GM12878 (cell line): ENCODE measurements at regions not wholly inside any gene's neighbourhood (a gene's known extent, or its start where the extent isn't known, plus 50 kb on each side); places are given as distances from the start of the nearest gene placed in this dataset.

ENCODE experiments used
- ATAC-seq: fragments of 200-7000 bp; cut with Tn5 transposase; 3 replicates; pipeline ENCODE4 v1.9.1; 2020; ENCODE audit warnings: mild to moderate bottlenecking, moderate library complexity
- BruUV-seq: library from RNA; stranded (reverse); fragments of 400-500 nt; replicated peaks from 2 replicates; lab custom pipeline; 2021; lab: Mats Ljungman, UMichigan
- CTCF ChIA-PET: fragments of 300-600 bp; sonication (Branson Sonifier 250); formaldehyde crosslinking; extraction: SDS; loops from one replicate; lab custom pipeline; 2021; ENCODE audit warnings: inconsistent platforms; lab: Yijun Ruan, JAX
- POLR2A ChIA-PET: fragments of 350-600 bp; formaldehyde crosslinking; extraction: SDS; loops from one replicate; lab custom pipeline; 2021; ENCODE audit warnings: inconsistent platforms; lab: Charles Lee
- RAD21 ChIA-PET: fragments of 300-600 bp; sonication (Branson Sonifier 250); formaldehyde crosslinking; loops from one replicate; lab custom pipeline; 2023; ENCODE audit warnings: antibody characterized with exemption; ENCODE audit not compliant: unreplicated experiment; lab: Charles Lee
- SMC1A ChIA-PET: fragments of 300-600 bp; sonication (Branson Sonifier 250); formaldehyde crosslinking; loops from one replicate; lab custom pipeline; 2023; ENCODE audit not compliant: unreplicated experiment, uncharacterized antibody; lab: Charles Lee
- DNase-seq: peaks from one replicate; pipeline ENCODE4 v3.0.0-alpha.2; 2011; ENCODE audit warnings: low read depth, low spot score
- FAIRE-seq: peaks from 3 replicates; lab custom pipeline; 2011; peaks lifted over from hg19 to GRCh38; lab: Jason Lieb, UNC
- H2AFZ ChIP-seq: 2 replicates; pipeline ENCODE4 v1.6.0; 2011; ENCODE audit warnings: low read depth, low read length, control low read depth; ENCODE audit not compliant: control insufficient read depth
- H3K27ac ChIP-seq: 2 replicates; pipeline ENCODE4 v1.5.1; 2011; ENCODE audit warnings: control low read depth; ENCODE audit not compliant: control insufficient read depth, insufficient read depth
- H3K27me3 ChIP-seq, 2 experiments: replicated peaks in 1 of 2; 2 replicates each; pipeline versions ENCODE4 v1.6.0 to v1.6.1; 2011; ENCODE audit warnings: low read length in 1 of 2; ENCODE audit not compliant: control insufficient read depth in 2 of 2, insufficient read depth in 2 of 2
- H3K36me3 ChIP-seq, 2 experiments: 2 replicates each; pipeline ENCODE4 v1.5.1; 2011; ENCODE audit warnings: low read length in 1 of 2; ENCODE audit not compliant: control insufficient read depth in 2 of 2, insufficient read depth in 2 of 2
- H3K4me1 ChIP-seq: 2 replicates; pipeline ENCODE4 v1.6.1; 2011; ENCODE audit warnings: mild to moderate bottlenecking, low read length, moderate library complexity, mixed read lengths; ENCODE audit not compliant: control insufficient read depth, insufficient read depth
- H3K4me2 ChIP-seq: 2 replicates; pipeline ENCODE4 v1.6.0; 2011; ENCODE audit warnings: control low read depth; ENCODE audit not compliant: control insufficient read depth, insufficient read depth
- H3K4me3 ChIP-seq: fragments of 200-600 bp; sonication (generic); 2 replicates; pipeline ENCODE4 v1.5.1; 2016
- H3K79me2 ChIP-seq: 2 replicates; pipeline ENCODE4 v1.6.0; 2011; ENCODE audit warnings: low read length; ENCODE audit not compliant: control insufficient read depth, insufficient read depth
- H3K9ac ChIP-seq: 2 replicates; pipeline ENCODE4 v1.8.0; 2011; ENCODE audit warnings: low read length, control low read depth, mixed read lengths; ENCODE audit not compliant: control insufficient read depth, insufficient read depth
- H3K9me3 ChIP-seq: replicated peaks from 3 replicates; pipeline ENCODE4 v1.5.1; 2011; ENCODE audit warnings: mild to moderate bottlenecking, low read length; ENCODE audit not compliant: control insufficient read depth, insufficient read depth
- H4K20me1 ChIP-seq: 2 replicates; pipeline ENCODE4 v1.6.0; 2011; ENCODE audit not compliant: control insufficient read depth, insufficient read depth
- ASH2L ChIP-seq: fragments of 300-600, 200-600 bp; sonication (generic); IDR thresholded peaks from 2 replicates; pipeline ENCODE4 v1.6.1; 2017; ENCODE audit warnings: low read depth, mild to moderate bottlenecking, borderline replicate concordance
- CEBPB ChIP-seq, 2 experiments: fragments of 150-350 bp in 1 of 2; IDR thresholded peaks; 2 replicates each; pipeline ENCODE4 v1.6.1; 2012 to 2014; ENCODE audit warnings: low read depth in 2 of 2, low read length in 2 of 2, borderline replicate concordance in 1 of 2, inconsistent platforms in 1 of 2
- MEF2B ChIP-seq: fragments of 450-650 bp; IDR thresholded peaks from 2 replicates; pipeline ENCODE4 v1.6.1; 2018; ENCODE audit warnings: mild to moderate bottlenecking, moderate library complexity; ENCODE audit not compliant: partially characterized antibody, poor library complexity, severe bottlenecking
- PAX8 ChIP-seq: fragments of 450-650 bp; IDR thresholded peaks from 2 replicates; pipeline ENCODE4 v1.6.1; 2017; ENCODE audit warnings: mild to moderate bottlenecking, moderate library complexity
- PKNOX1 ChIP-seq: fragments of 450-650 bp; IDR thresholded peaks from 2 replicates; pipeline ENCODE4 v1.6.1; 2016; ENCODE audit warnings: mild to moderate bottlenecking
- SIN3A ChIP-seq: IDR thresholded peaks from 2 replicates; pipeline ENCODE4 v1.6.1; 2012; ENCODE audit warnings: low read depth, low read length, improper control_type of control experiment
- SKIL ChIP-seq: fragments of 450-650 bp; IDR thresholded peaks from 2 replicates; pipeline ENCODE4 v1.6.1; 2017; ENCODE audit warnings: mild to moderate bottlenecking, low read depth, inconsistent platforms; ENCODE audit not compliant: poor library complexity, severe bottlenecking
- WGBS: methylation state at CpG from one replicate; pipeline ENCODE4 v1.1.6; 2016; ENCODE audit warnings: low lambda C conversion rate; ENCODE audit not compliant: insufficient replicate concordance, insufficient coverage; ENCODE audit errors: missing lambda C conversion rate; 5-methylcytosine and 5-hydroxymethylcytosine counted together
- in situ Hi-C: fragments of 300-500 bp; cut with MboI; formaldehyde crosslinking; loops from 9 replicates; pipeline ENCODE4 v1.14.3; 2018; ENCODE audit warnings: mixed read lengths
- intact Hi-C: fragments of 100-400 bp; cut with micrococcal nuclease; formaldehyde crosslinking; loops from one replicate; pipeline ENCODE4 v1.14.2; 2022; ENCODE audit not compliant: unreplicated experiment
- TF ChIP-seq, protein P1 (sequence below): fragments of 450-650 bp; IDR thresholded peaks from 2 replicates; pipeline ENCODE4 v1.6.1; 2018; ENCODE audit warnings: mild to moderate bottlenecking, low read depth, moderate library complexity; ENCODE audit not compliant: partially characterized antibody

DNA sequence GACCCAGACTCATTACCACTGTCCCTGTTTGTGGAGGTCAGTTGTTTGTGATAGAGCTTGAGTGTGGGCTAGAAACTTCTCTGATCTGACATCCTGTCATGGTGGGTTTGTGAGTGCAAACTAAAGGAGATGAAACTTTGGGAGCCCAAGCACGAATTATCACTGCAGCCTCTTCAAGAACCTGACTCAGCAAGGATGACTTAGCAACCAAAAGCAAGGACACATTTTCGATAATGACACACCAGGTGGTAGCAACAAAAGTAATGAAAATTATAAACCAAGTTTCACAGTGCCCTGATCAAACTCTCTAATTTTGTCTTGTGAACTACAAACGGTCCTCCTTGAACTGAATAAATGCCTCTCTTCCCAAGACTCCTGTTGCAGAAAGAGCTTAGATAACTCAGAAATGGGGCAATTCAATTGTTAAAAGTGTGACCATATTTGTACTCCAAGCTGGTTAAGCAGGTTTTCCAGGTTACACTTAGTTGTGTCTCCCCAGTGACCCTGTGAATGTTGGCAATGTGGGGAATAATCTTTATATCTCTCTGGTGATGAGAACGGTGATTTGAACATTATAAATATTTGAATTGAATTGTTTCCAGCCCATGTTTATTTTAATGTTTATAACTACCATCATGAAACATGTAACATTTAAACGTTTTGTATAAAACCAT lies 52.6 kb upstream of the ATP8A1 start:
- no peaks in the 10 kb centered on the region for H3K9me3 ChIP-seq
- ATAC-seq (no peak), FAIRE-seq (no peak), DNase-seq (no peak)
- ChIA-PET SMC1A (interaction anchor here (0.9 to 1.4 kb wide), 4 partner anchors 8 to 141 kb away, joined by 3 to 4 read pairs (median 3); partner anchors contain the start of gene ATP8A1), RAD21 (interaction anchor here (0.5 kb wide), 1 partner anchor 84 kb away, joined by 3 read pairs; no protein-coding TSS in a partner anchor), CTCF (interaction anchor here (0.7 kb wide), 1 partner anchor 141 kb away, joined by 3 read pairs; no protein-coding TSS in a partner anchor), POLR2A (no interaction called here)
- H3K9ac ChIP-seq, result no peak overlapping the region
- H3K79me2 ChIP-seq, result no peaks in the 10 kb centered on the region
- no peak overlapping the region for H3K4me2 ChIP-seq
- intact Hi-C loops, result no loop called here
- no peak overlapping the region for H2AFZ ChIP-seq
- no peak overlapping the region for H3K4me3 ChIP-seq
- no peaks in the 10 kb centered on the region for H4K20me1 ChIP-seq
- BruUV-seq, result no TSS peak
- H3K27ac ChIP-seq, result no peak overlapping the region
- 13% methylated on average over 5 of the region's 5 CpGs for WGBS
- H3K4me1 ChIP-seq, result no peaks in the 10 kb centered on the region
- no peaks in the 10 kb centered on the region for H3K27me3 ChIP-seq
- no peaks in the 10 kb centered on the region for H3K36me3 ChIP-seq
- TF ChIP-seq MEF2B, result no peak
- TF ChIP-seq CEBPB (IDR thresholded peaks at IDR 0.05; ENCODE audit: borderline replicate concordance in 1 of 2, low read depth in 2 of 2, low read length in 2 of 2), result no peak
- TF ChIP-seq ASH2L, result no peak
- TF ChIP-seq, all 136 proteins: peak for 0
- in situ Hi-C loops, result no loop called here

DNA sequence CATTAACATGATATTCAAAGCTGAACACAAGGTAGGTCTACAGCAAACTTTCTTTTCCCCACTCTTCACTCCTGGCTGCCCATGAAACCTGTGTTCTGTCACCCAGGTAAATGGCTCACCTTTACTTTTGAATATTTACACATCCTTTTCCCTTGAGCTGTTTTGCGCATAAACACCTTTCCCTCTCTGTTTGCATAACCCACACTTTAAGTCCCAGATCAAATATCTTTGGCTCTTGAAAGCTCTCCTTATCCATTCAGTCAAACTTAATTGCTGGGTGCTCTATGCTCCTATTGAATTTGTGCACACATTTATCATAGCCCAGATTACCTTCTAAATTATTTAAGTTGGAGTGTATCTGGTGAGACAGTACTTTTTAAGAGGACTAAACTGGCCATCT lies 51.7 kb upstream of the ATP8A1 start:
- ChIA-PET POLR2A (no interaction called here), SMC1A (interaction anchor here (1.3 kb wide), 1 partner anchor 18 kb away, joined by 4 read pairs; no protein-coding TSS in a partner anchor), RAD21 (interaction anchor here (0.8 kb wide), 1 partner anchor 12 kb away, joined by 3 read pairs; no protein-coding TSS in a partner anchor), CTCF (no interaction called here)
- no peak overlapping the region for H3K4me2 ChIP-seq
- 100% methylated on average over 1 of the region's 1 CpG for WGBS
- intact Hi-C loops (no loop called here), in situ Hi-C loops (no loop called here)
- no peak overlapping the region for H3K4me3 ChIP-seq
- DNase-seq (no peak), ATAC-seq (no peak), FAIRE-seq (no peak)
- no peaks in the 10 kb centered on the region for H4K20me1 ChIP-seq
- H3K9ac ChIP-seq, result no peak overlapping the region
- H3K9me3 ChIP-seq, result no peaks in the 10 kb centered on the region
- no peaks in the 10 kb centered on the region for H3K79me2 ChIP-seq
- H3K27me3 ChIP-seq, result no peaks in the 10 kb centered on the region
- no peaks in the 10 kb centered on the region for H3K36me3 ChIP-seq
- no TSS peak for BruUV-seq
- H3K27ac ChIP-seq, result no peak overlapping the region
- no peak overlapping the region for H2AFZ ChIP-seq
- no peaks in the 10 kb centered on the region for H3K4me1 ChIP-seq
- no peak for TF ChIP-seq SKIL
- TF ChIP-seq, protein P1, sequence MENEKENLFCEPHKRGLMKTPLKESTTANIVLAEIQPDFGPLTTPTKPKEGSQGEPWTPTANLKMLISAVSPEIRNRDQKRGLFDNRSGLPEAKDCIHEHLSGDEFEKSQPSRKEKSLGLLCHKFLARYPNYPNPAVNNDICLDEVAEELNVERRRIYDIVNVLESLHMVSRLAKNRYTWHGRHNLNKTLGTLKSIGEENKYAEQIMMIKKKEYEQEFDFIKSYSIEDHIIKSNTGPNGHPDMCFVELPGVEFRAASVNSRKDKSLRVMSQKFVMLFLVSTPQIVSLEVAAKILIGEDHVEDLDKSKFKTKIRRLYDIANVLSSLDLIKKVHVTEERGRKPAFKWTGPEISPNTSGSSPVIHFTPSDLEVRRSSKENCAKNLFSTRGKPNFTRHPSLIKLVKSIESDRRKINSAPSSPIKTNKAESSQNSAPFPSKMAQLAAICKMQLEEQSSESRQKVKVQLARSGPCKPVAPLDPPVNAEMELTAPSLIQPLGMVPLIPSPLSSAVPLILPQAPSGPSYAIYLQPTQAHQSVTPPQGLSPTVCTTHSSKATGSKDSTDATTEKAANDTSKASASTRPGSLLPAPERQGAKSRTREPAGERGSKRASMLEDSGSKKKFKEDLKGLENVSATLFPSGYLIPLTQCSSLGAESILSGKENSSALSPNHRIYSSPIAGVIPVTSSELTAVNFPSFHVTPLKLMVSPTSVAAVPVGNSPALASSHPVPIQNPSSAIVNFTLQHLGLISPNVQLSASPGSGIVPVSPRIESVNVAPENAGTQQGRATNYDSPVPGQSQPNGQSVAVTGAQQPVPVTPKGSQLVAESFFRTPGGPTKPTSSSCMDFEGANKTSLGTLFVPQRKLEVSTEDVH, result no peak
- TF ChIP-seq SIN3A, result no peak
- no peak for TF ChIP-seq PAX8
- no peak for TF ChIP-seq PKNOX1
